GM12891 (cell line): ENCODE measurements at regions not wholly inside any gene's neighbourhood (a gene's known extent, or its start where the extent isn't known, plus 50 kb on each side); places are given as distances from the start of the nearest gene placed in this dataset.

Experiments used
- POLR2A ChIP-seq: IDR thresholded peaks from 2 replicates; pipeline ENCODE4 v1.6.1; 2011; ENCODE audit warnings: low read depth, low read length, control low read depth
- POLR2AphosphoS5 ChIP-seq: IDR thresholded peaks from 2 replicates; pipeline ENCODE4 v1.6.1; 2011; ENCODE audit warnings: low read depth, low read length, control low read depth
- POU2F2 ChIP-seq: IDR thresholded peaks from 2 replicates; pipeline ENCODE4 v1.6.1; 2011; ENCODE audit warnings: low read depth, mild to moderate bottlenecking, control low read depth, low read length, moderate library complexity
- TAF1 ChIP-seq: IDR thresholded peaks from 2 replicates; pipeline ENCODE4 v1.6.1; 2011; ENCODE audit warnings: low read depth, low read length, control low read depth

- TF ChIP-seq TAF1 (no peak), POLR2A (no peak), POU2F2 (no peak), POLR2AphosphoS5 (no peak)
Measured at GRCh38 chr12:88914967-88915366, 334.7 kb upstream of the KITLG start.
